H9 (cell line): ENCODE measurements at regions not wholly inside any gene's neighbourhood (a gene's known extent, or its start where the extent isn't known, plus 50 kb on each side); places are given as distances from the start of the nearest gene placed in this dataset.

Experiments used
- DNase-seq: peaks from one replicate; pipeline ENCODE4 v3.0.0-alpha.2; 2017
- H2AFZ ChIP-seq: one replicate; pipeline ENCODE4 v1.6.1; 2013; ENCODE audit warnings: mild to moderate bottlenecking, low read length, control low read depth, moderate library complexity
- H2AK5ac ChIP-seq: 2 replicates; pipeline ENCODE4 v1.6.1; 2013; ENCODE audit warnings: low read length, control low read depth, mixed read lengths; ENCODE audit not compliant: insufficient read length
- H2BK120ac ChIP-seq: one replicate; pipeline ENCODE4 v1.6.1; 2013; ENCODE audit warnings: low read depth, mild to moderate bottlenecking, low read length, control low read depth, inconsistent platforms; ENCODE audit not compliant: poor library complexity, severe bottlenecking
- H2BK12ac ChIP-seq: 2 replicates; pipeline ENCODE4 v1.6.1; 2013; ENCODE audit warnings: low read length, control low read depth, mixed read lengths, low read depth; ENCODE audit not compliant: insufficient read length
- H2BK15ac ChIP-seq: 2 replicates; pipeline ENCODE4 v1.6.1; 2013; ENCODE audit warnings: low read depth, low read length, control low read depth
- H2BK20ac ChIP-seq: one replicate; pipeline ENCODE4 v1.6.1; 2013; ENCODE audit warnings: low read depth, mild to moderate bottlenecking, low read length, control low read depth, inconsistent platforms; ENCODE audit not compliant: poor library complexity, severe bottlenecking
- H2BK5ac ChIP-seq: 2 replicates; pipeline ENCODE4 v1.6.1; 2013; ENCODE audit warnings: low read length, control low read depth, mixed read lengths; ENCODE audit not compliant: insufficient read length
- H3K14ac ChIP-seq: 2 replicates; pipeline ENCODE4 v1.6.1; 2013; ENCODE audit warnings: low read length, control low read depth; ENCODE audit not compliant: insufficient read depth
- H3K18ac ChIP-seq: 2 replicates; pipeline ENCODE4 v1.6.1; 2013; ENCODE audit warnings: low read depth, mild to moderate bottlenecking, mixed read lengths, low read length, control low read depth; ENCODE audit not compliant: insufficient read length
- H3K23ac ChIP-seq: 2 replicates; pipeline ENCODE4 v1.6.1; 2013; ENCODE audit warnings: low read length, control low read depth, mixed read lengths, low read depth; ENCODE audit not compliant: insufficient read length
- H3K23me2 ChIP-seq: 2 replicates; pipeline ENCODE4 v1.6.1; 2013; ENCODE audit warnings: low read depth, mild to moderate bottlenecking, mixed read lengths, low read length, control low read depth; ENCODE audit not compliant: insufficient read length, poor library complexity, severe bottlenecking
- H3K27ac ChIP-seq: 2 replicates; pipeline ENCODE4 v1.5.1; 2013; ENCODE audit warnings: low read length, control low read depth, mixed read lengths, low read depth; ENCODE audit not compliant: insufficient read length
- H3K27me3 ChIP-seq: 2 replicates; pipeline ENCODE4 v1.6.1; 2013; ENCODE audit warnings: low read length, control low read depth, inconsistent platforms; ENCODE audit not compliant: insufficient read depth
- H3K4ac ChIP-seq: 2 replicates; pipeline ENCODE4 v1.6.1; 2013; ENCODE audit warnings: low read depth, mild to moderate bottlenecking, control low read depth, inconsistent platforms, low read length, moderate library complexity
- H3K4me1 ChIP-seq: 2 replicates; pipeline ENCODE4 v1.6.1; 2013; ENCODE audit warnings: low read length, control low read depth, inconsistent platforms; ENCODE audit not compliant: insufficient read depth
- H3K4me2 ChIP-seq: 2 replicates; pipeline ENCODE4 v1.6.1; 2013; ENCODE audit warnings: low read length, control low read depth, mixed read lengths; ENCODE audit not compliant: insufficient read length, insufficient read depth
- H3K56ac ChIP-seq: 2 replicates; pipeline ENCODE4 v1.6.1; 2013; ENCODE audit warnings: low read depth, mild to moderate bottlenecking, mixed read lengths, low read length, control low read depth; ENCODE audit not compliant: insufficient read length
- H3K79me1 ChIP-seq: 2 replicates; pipeline ENCODE4 v1.6.1; 2013; ENCODE audit warnings: low read depth, mild to moderate bottlenecking, moderate library complexity, low read length, control low read depth, inconsistent platforms; ENCODE audit not compliant: insufficient read depth, poor library complexity, severe bottlenecking
- H3K79me2 ChIP-seq: 2 replicates; pipeline ENCODE4 v1.6.1; 2013; ENCODE audit warnings: low read length, control low read depth, inconsistent platforms; ENCODE audit not compliant: insufficient read depth
- H3K9ac ChIP-seq: 2 replicates; pipeline ENCODE4 v1.6.1; 2013; ENCODE audit warnings: low read length, control low read depth, mixed read lengths; ENCODE audit not compliant: insufficient read length; ENCODE audit errors: extremely low read depth
- H3K9me3 ChIP-seq: one replicate; pipeline ENCODE4 v1.6.1; 2013; ENCODE audit warnings: low read depth, low read length, inconsistent platforms; ENCODE audit not compliant: control insufficient read depth
- H3T11ph ChIP-seq: one replicate; pipeline ENCODE4 v1.6.1; 2013; ENCODE audit warnings: mild to moderate bottlenecking, low read length, control low read depth, inconsistent platforms
- H4K20me1 ChIP-seq: one replicate; pipeline ENCODE4 v1.6.1; 2013; ENCODE audit not compliant: control insufficient read depth, insufficient read length, insufficient read depth
- H4K5ac ChIP-seq: 2 replicates; pipeline ENCODE4 v1.6.1; 2013; ENCODE audit warnings: low read depth, mild to moderate bottlenecking, mixed read lengths, low read length, control low read depth; ENCODE audit not compliant: insufficient read length
- H4K8ac ChIP-seq: replicated peaks from 2 replicates; pipeline ENCODE4 v1.6.1; 2013; ENCODE audit warnings: low read length, control low read depth, mixed read lengths, low read depth; ENCODE audit not compliant: insufficient read length
- H4K91ac ChIP-seq: 2 replicates; pipeline ENCODE4 v1.6.1; 2013; ENCODE audit warnings: low read depth, mild to moderate bottlenecking, moderate library complexity, mixed read lengths, low read length, control low read depth; ENCODE audit not compliant: insufficient read length
- H3K27ac Mint-ChIP-seq, 3 experiments: 2 replicates in 2 of 3; 3 replicates in 1 of 3; pipeline ENCODE4 v1.8.0; 2020 to 2021; ENCODE audit warnings: mixed read lengths in 3 of 3, mild to moderate bottlenecking in 1 of 3, moderate library complexity in 1 of 3
- H3K27me3 Mint-ChIP-seq: 2 replicates; pipeline ENCODE4 v1.8.0; 2021; ENCODE audit warnings: low read depth, mild to moderate bottlenecking, moderate library complexity, mixed read lengths
- H3K36me3 Mint-ChIP-seq, 3 experiments: 2 replicates in 2 of 3; 3 replicates in 1 of 3; pipeline ENCODE4 v1.8.0; 2020 to 2021; ENCODE audit warnings: low read depth in 3 of 3, mixed read lengths in 3 of 3; ENCODE audit not compliant: insufficient read depth in 1 of 3
- H3K4me1 Mint-ChIP-seq, 2 experiments: 2 replicates each; pipeline ENCODE4 v1.8.0; 2020; ENCODE audit warnings: mixed read lengths in 2 of 2
- H3K4me3 Mint-ChIP-seq, 2 experiments: 2 replicates in 1 of 2; 3 replicates in 1 of 2; pipeline ENCODE4 v1.8.0; 2020 to 2021; ENCODE audit warnings: mild to moderate bottlenecking in 2 of 2, mixed read lengths in 2 of 2, moderate library complexity in 1 of 2
- H3K9me3 Mint-ChIP-seq, 2 experiments: 2 replicates in 1 of 2; 3 replicates in 1 of 2; pipeline ENCODE4 v1.8.0; 2020; ENCODE audit warnings: mild to moderate bottlenecking in 2 of 2, mixed read lengths in 2 of 2, moderate library complexity in 1 of 2
- WGBS: extraction: QIAGEN DNeasy Blood & Tissue Kit; methylation state at CpG from one replicate; pipeline ENCODE4 v1.1.7; 2013; ENCODE audit warnings: missing lambda C conversion rate, low lambda C conversion rate, mixed read lengths; ENCODE audit not compliant: insufficient read length; ENCODE audit errors: extremely low coverage; 5-methylcytosine and 5-hydroxymethylcytosine counted together
- TF ChIP-seq, protein P1 (sequence below): fragments of 200-600 bp; sonication (generic); conservative IDR thresholded peaks from 3 replicates; pipeline ENCODE4 v1.8.0; 2021; ENCODE audit warnings: antibody characterized with exemption, mild to moderate bottlenecking

DNA sequence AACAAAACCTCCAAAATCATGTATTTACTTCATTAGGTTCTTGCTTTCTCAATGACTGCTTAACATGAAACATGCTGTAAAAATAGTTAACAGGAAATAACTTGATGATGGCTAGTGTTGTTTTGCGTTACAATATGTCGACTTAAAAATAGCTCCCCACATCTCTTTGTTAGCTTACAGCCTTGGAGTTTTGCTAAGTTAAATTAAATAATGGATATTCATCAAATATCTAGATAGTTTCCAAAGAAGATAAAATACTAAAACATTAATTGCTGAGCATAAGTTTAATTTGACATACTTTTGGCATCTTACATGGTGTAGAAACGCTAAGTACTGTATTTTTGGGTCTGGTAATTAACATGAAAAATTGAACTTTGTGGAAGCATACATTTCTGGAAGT lies 500.6 kb upstream of the NOVA1 start:
- TF ChIP-seq, protein P1, sequence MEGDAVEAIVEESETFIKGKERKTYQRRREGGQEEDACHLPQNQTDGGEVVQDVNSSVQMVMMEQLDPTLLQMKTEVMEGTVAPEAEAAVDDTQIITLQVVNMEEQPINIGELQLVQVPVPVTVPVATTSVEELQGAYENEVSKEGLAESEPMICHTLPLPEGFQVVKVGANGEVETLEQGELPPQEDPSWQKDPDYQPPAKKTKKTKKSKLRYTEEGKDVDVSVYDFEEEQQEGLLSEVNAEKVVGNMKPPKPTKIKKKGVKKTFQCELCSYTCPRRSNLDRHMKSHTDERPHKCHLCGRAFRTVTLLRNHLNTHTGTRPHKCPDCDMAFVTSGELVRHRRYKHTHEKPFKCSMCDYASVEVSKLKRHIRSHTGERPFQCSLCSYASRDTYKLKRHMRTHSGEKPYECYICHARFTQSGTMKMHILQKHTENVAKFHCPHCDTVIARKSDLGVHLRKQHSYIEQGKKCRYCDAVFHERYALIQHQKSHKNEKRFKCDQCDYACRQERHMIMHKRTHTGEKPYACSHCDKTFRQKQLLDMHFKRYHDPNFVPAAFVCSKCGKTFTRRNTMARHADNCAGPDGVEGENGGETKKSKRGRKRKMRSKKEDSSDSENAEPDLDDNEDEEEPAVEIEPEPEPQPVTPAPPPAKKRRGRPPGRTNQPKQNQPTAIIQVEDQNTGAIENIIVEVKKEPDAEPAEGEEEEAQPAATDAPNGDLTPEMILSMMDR, result no peak
- Histone ChIP-seq H3K4me1 (no peaks in the 10 kb centered on the region), H3K79me1 (no peaks in the 10 kb centered on the region), H3K4ac (no peak overlapping the region), H3K27me3 (no peaks in the 10 kb centered on the region), H3K23me2 (no peaks in the 10 kb centered on the region), H3K14ac (no peak overlapping the region), H3T11ph (no peak overlapping the region), H2BK5ac (no peak overlapping the region), H3K56ac (no peak overlapping the region), H2BK15ac (no peak overlapping the region), H4K5ac (no peak overlapping the region), H3K4me2 (no peak overlapping the region), H3K27ac (no peak overlapping the region), H3K9me3 (no peaks in the 10 kb centered on the region), H3K9ac (no peak overlapping the region), H3K79me2 (no peaks in the 10 kb centered on the region), H2BK12ac (no peak overlapping the region), H2AFZ (no peak overlapping the region), H2BK20ac (no peak overlapping the region), H3K18ac (no peak overlapping the region), H4K8ac (no peak overlapping the region), H4K20me1 (no peaks in the 10 kb centered on the region), H3K23ac (no peak overlapping the region), H2BK120ac (no peak overlapping the region), H4K91ac (no peak overlapping the region), H2AK5ac (no peak overlapping the region)
- Mint-ChIP-seq H3K4me3 (no peak overlapping the region), H3K27ac (no peak overlapping the region), H3K36me3 (no peaks in the 10 kb centered on the region), H3K4me1 (no peaks in the 10 kb centered on the region), H3K27me3 (no peaks in the 10 kb centered on the region), H3K9me3 (peaks cover 0 to 4% of the 10 kb centered on the region in 2 experiments; a peak in 1 of 5 replicates)
- DNase-seq, result no peak
- no CpG with 5 or more reads among the region's 3 CpGs for WGBS
